Gastrocnemius medialis (tissue), 4 donors: ENCODE measurements at regions not wholly inside any gene's neighbourhood (a gene's known extent, or its start where the extent isn't known, plus 50 kb on each side); places are given as distances from the start of the nearest gene placed in this dataset.

ENCODE experiments used
- CTCF ChIP-seq, 5 experiments: fragments of 450-650 bp in 3 of 5; fragments of 200-600 bp in 2 of 5; sonication (generic) in 2 of 5; IDR thresholded peaks in 4 of 5; conservative IDR thresholded peaks in 1 of 5; 1 replicate in 4 of 5; 2 replicates in 1 of 5; pipeline ENCODE4 v1.5.1; 2016 to 2019; ENCODE audit warnings: antibody characterized with exemption in 5 of 5, mild to moderate bottlenecking in 3 of 5, moderate library complexity in 3 of 5
- POLR2A ChIP-seq, 2 donors: fragments of 450-650 bp; IDR thresholded peaks; one replicate each; pipeline ENCODE4 v1.6.1; 2017; ENCODE audit warnings: antibody characterized with exemption in 2 of 2, mild to moderate bottlenecking in 2 of 2, moderate library complexity in 2 of 2

GRCh38 chr11:25612806-25613205, 719.1 kb upstream of the ANO3 start:
- TF ChIP-seq POLR2A (IDR thresholded peaks at IDR 0.05) (no peak), CTCF (IDR thresholded peaks at IDR 0.05 in 4 of 5, conservative IDR thresholded peaks at IDR 0.05 in 1 of 5) (no peak)
